ENCODE measurements at regions not wholly inside any gene's neighbourhood (a gene's known extent, or its start where the extent isn't known, plus 50 kb on each side); places are given as distances from the start of the nearest gene placed in this dataset.

DNA sequence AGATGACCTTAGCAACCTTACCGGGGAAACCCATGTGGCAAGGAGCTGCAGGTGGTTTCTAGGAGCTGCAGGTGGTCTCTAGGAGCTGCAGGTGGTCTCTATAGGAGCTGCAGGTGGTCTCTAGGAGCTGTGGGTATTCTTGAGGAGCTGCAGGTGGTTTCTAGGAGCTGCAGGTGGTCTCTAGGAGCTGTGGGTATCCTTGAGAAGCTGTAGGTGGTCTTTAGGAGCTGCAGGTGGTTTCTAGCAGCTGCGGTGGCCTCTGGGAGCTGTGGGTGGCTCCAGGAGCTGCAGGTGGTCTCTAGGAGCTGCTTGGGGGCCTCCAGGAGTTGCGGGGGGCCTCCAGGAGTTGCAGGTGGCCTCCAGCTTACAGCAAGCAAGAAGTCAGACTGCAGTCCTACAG lies 997.5 kb downstream of the TBC1D22A start:
- Histone ChIP-seq H3K27ac (no peak overlapping the region), H3K4me3 (no peak overlapping the region), H3K4me1 (replicated peaks in 1 of 2) (no peaks in the 10 kb centered on the region)
- ATAC-seq (replicated peaks in 6 of 8): no peak
- in situ Hi-C loops (cut with MboI; ENCODE audit: low pct_unique_long_range_greater_than_20kb in 2 of 9, low sequenced_read_pairs in 9 of 9, unreplicated experiment in 9 of 9): no loop called here
- WGBS, 10 experiments: 40 to 92% (median 40%) methylated on average over 1 to 2 of the region's 3 CpGs; no CpG with 5 or more reads in 7 of the 10 experiments

- WGBS, 10 experiments: 0 to 80% (median 38%) methylated on average over 1 to 3 of the region's 3 CpGs; no CpG with 5 or more reads in 4 of the 10 experiments
- Histone ChIP-seq H3K4me3 (no peak overlapping the region), H3K27ac (no peak overlapping the region), H3K4me1 (replicated peaks in 1 of 2) (no peaks in the 10 kb centered on the region)
- ATAC-seq (replicated peaks in 6 of 8): no peak
- in situ Hi-C loops (cut with MboI; ENCODE audit: low pct_unique_long_range_greater_than_20kb in 2 of 9, low sequenced_read_pairs in 9 of 9, unreplicated experiment in 9 of 9): no loop called here
Measured at GRCh38 chr22:47757741-47758140, 995.3 kb downstream of the TBC1D22A start.

- no peaks in the 10 kb centered on the region for H3K4me1 ChIP-seq (replicated peaks in 1 of 2)
- ATAC-seq (replicated peaks in 6 of 8): no peak
- no peak overlapping the region for H3K27ac ChIP-seq
- WGBS, 10 experiments: 25 to 100% (median 45%) methylated on average over 1 to 3 of the region's 3 CpGs; no CpG with 5 or more reads in 1 of the 10 experiments
- in situ Hi-C loops (cut with MboI; ENCODE audit: low pct_unique_long_range_greater_than_20kb in 2 of 9, low sequenced_read_pairs in 9 of 9, unreplicated experiment in 9 of 9): no loop called here
- no peak overlapping the region for H3K4me3 ChIP-seq
Measured at GRCh38 chr22:47750086-47750485, 987.6 kb downstream of the TBC1D22A start.

DNA sequence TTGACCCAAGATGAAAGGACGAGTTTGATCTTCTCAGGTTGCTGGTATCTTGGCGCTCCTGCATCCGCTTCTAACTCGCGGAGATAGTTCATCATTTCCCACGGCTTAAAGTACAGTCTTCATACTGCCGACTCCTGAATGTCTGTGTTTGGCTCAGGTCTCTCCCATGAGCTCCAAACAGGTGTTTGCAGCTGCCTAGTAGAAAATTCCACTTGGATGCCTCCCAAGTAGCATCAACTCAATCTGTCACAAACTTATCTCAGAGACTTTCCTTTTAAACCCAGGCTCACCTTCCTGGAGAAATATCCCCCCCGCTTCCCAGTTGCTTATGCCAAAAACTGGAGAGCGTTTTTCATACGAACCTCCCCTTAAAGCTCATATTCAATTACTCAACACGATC lies 986.5 kb downstream of the TBC1D22A start:
- no peak overlapping the region for H3K27ac ChIP-seq
- no peak for ATAC-seq (replicated peaks in 6 of 8)
- no peak overlapping the region for H3K4me3 ChIP-seq
- WGBS, 10 experiments: 0 to 90% (median 49%) methylated on average over 1 to 11 of the region's 11 CpGs
- in situ Hi-C loops (cut with MboI; ENCODE audit: low pct_unique_long_range_greater_than_20kb in 2 of 9, low sequenced_read_pairs in 9 of 9, unreplicated experiment in 9 of 9): no loop called here
- H3K4me1 ChIP-seq (replicated peaks in 1 of 2): no peaks in the 10 kb centered on the region

DNA sequence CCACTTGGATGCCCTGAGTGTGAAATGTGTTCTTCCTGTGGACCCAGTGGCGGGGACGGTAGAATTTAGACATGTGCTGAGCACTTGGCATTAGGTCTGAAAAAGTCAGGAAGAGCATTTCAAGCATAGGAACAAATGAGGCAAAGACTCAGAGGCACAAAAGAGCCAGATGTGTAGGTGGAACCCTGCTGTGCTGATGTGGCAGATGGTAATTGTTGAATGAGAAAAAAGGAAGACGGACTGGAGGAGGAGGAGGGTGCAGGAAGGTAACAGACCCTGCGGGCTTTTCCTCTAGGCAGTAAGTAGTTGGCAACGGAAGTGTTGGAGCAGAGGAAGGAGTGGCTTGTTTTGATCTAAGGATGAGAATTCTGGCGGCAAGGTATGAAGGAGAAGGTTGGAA lies 985.8 kb downstream of the TBC1D22A start:
- no peak overlapping the region for H3K4me3 ChIP-seq
- 15 to 80% (median 32%) methylated on average over 1 to 6 of the region's 6 CpGs for WGBS, 10 experiments
- no peak for ATAC-seq (replicated peaks in 6 of 8)
- H3K27ac ChIP-seq: no peak overlapping the region
- H3K4me1 ChIP-seq (replicated peaks in 1 of 2): no peaks in the 10 kb centered on the region
- in situ Hi-C loops (cut with MboI; ENCODE audit: low pct_unique_long_range_greater_than_20kb in 2 of 9, low sequenced_read_pairs in 9 of 9, unreplicated experiment in 9 of 9): no loop called here

DNA sequence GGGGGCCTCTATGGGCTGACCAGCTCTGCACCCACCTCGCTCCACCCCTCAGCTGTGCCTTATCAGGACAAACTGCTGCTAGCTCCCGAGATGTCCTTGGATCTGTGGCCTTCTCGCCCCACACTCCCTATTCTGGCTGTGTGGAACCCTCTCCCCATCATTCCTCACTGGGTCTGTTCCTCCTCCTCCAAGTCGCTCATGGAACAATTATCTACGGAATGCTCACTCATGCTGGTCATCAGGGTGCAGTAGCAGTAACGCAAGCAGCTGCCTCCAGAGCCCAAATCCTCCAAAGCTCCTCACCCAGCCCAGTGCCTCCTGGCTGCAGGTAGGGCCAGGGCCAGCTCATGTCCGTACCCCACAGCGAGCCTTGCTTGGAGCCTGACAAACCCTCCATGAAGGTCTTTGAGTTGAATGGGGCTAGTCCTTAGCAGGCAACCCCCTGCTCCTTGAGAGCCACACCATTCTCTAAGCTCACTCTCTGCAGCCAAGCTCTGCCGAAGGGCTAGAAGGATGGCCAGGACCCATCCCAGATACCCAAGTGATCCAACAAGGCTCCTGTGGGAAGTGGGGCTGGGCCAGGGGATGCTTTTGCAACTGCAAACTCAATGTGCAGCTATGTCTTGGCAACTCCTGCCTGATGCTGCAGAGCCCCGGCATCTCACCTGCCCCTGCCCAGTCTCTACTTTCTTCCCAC lies 977.8 kb downstream of the TBC1D22A start:
- Histone ChIP-seq H3K4me1 (replicated peaks in 1 of 2) (no peaks in the 10 kb centered on the region), H3K27ac (no peak overlapping the region), H3K4me3 (no peak overlapping the region)
- no peak for ATAC-seq (replicated peaks in 6 of 8)
- in situ Hi-C loops (cut with MboI; ENCODE audit: low pct_unique_long_range_greater_than_20kb in 2 of 9, low sequenced_read_pairs in 9 of 9, unreplicated experiment in 9 of 9): no loop called here
- WGBS, 10 experiments: 0 to 100% (median 60%) methylated on average over 1 to 5 of the region's 10 CpGs; no CpG with 5 or more reads in 3 of the 10 experiments

- Histone ChIP-seq H3K4me1 (replicated peaks in 1 of 2) (no peaks in the 10 kb centered on the region), H3K27ac (no peak overlapping the region), H3K4me3 (no peak overlapping the region)
- WGBS, 10 experiments: 63 to 100% (median 66%) methylated on average over 3 to 9 of the region's 16 CpGs; no CpG with 5 or more reads in 7 of the 10 experiments
- ATAC-seq (replicated peaks in 6 of 8): no peak
- in situ Hi-C loops (cut with MboI; ENCODE audit: low pct_unique_long_range_greater_than_20kb in 2 of 9, low sequenced_read_pairs in 9 of 9, unreplicated experiment in 9 of 9): no loop called here
Measured at GRCh38 chr22:47739291-47740015, 977.0 kb downstream of the TBC1D22A start.

GRCh38 chr22:47738472-47739013 lies 976.1 kb downstream of the TBC1D22A start:
- in situ Hi-C loops (cut with MboI; ENCODE audit: low pct_unique_long_range_greater_than_20kb in 2 of 9, low sequenced_read_pairs in 9 of 9, unreplicated experiment in 9 of 9): no loop called here
- H3K4me3 ChIP-seq: no peak overlapping the region
- ATAC-seq (replicated peaks in 6 of 8): no peak
- no peak overlapping the region for H3K27ac ChIP-seq
- H3K4me1 ChIP-seq (replicated peaks in 1 of 2): no peaks in the 10 kb centered on the region
- WGBS, 10 experiments: 10 to 74% (median 31%) methylated on average over 1 to 7 of the region's 8 CpGs; no CpG with 5 or more reads in 2 of the 10 experiments

DNA sequence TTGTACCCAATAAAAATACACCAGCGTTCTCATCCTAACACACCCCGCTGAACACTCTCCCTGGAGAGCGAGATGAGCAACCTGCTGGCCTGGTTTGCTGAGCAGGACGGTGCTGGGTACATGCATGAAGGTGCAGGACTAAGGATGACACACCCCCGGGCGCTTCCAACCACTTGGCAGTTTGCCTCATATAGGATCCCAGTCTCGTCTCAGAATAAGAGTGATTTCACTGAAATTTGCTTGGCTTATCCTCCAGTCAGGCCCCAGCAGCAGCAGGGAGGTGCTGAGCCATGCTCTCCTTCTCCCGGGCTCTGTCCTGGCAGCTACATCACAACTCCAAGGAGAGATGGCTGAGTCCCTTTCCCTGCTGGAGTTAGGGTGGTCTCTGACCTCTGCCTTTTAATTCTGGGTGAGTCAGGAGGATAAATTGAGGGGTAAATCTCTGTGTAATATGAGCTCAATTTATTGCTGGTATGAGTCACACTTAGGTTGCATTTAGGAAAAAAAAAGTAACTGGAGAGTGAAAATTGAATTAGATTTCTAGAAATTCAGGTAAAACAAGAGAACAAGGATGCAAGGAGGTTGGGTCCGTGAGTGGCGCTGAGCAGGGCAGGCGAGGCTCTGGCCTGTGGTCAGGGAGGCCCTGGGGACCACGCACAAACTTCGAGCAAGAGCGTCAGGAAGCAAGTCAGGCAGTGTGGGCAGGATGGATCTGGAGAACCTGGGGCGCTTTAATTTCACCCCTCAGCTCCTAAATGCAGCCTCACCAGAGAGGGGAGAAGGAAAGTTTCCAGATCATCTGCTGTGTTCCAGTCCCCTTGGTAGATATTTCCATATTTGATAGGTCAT lies 974.0 kb downstream of the TBC1D22A start:
- no peak overlapping the region for H3K4me3 ChIP-seq
- no peaks in the 10 kb centered on the region for H3K4me1 ChIP-seq (replicated peaks in 1 of 2)
- H3K27ac ChIP-seq: no peak overlapping the region
- ATAC-seq (replicated peaks in 6 of 8): peak in 1 of 8 experiments; percentile 93
- in situ Hi-C loops (cut with MboI; ENCODE audit: low pct_unique_long_range_greater_than_20kb in 2 of 9, low sequenced_read_pairs in 9 of 9, unreplicated experiment in 9 of 9): no loop called here
- WGBS, 10 experiments: 0 to 90% (median 43%) methylated on average over 1 to 10 of the region's 15 CpGs

DNA sequence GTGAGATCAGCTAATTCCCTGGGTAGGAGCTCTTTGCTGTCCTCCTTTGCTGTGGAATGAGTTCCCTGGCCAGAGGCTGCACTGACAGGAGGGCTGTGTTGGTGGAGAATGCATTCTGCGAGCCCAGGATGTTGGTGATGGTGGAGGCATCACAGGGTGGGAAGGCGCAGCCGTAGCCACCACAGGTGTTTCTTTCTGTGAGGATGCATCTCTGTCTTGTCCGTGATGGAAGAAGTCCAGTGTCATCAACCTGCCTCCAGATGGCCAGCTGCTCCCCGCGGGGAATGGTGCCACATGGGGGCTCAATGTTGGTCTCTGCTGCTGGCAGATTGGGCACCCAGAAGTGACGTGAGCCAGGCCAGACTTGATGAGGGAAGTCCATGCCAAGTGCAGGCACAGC lies 972.1 kb downstream of the TBC1D22A start:
- H3K4me3 ChIP-seq: no peak overlapping the region
- 0 to 70% (median 50%) methylated on average over 1 to 4 of the region's 7 CpGs; no CpG with 5 or more reads in 5 of the 10 experiments for WGBS, 10 experiments
- H3K27ac ChIP-seq: no peak overlapping the region
- ATAC-seq (replicated peaks in 6 of 8): no peak
- in situ Hi-C loops (cut with MboI; ENCODE audit: low pct_unique_long_range_greater_than_20kb in 2 of 9, low sequenced_read_pairs in 9 of 9, unreplicated experiment in 9 of 9): no loop called here
- no peaks in the 10 kb centered on the region for H3K4me1 ChIP-seq (replicated peaks in 1 of 2)

- 0 to 70% (median 17%) methylated on average over 1 of the region's 1 CpG; no CpG with 5 or more reads in 3 of the 10 experiments for WGBS, 10 experiments
Measured at GRCh38 chr22:47727641-47728040, 965.2 kb downstream of the TBC1D22A start.

GRCh38 chr22:47724751-47725150 lies 962.3 kb downstream of the TBC1D22A start:
- 0 to 100% (median 55%) methylated on average over 1 to 2 of the region's 2 CpGs; no CpG with 5 or more reads in 2 of the 10 experiments for WGBS, 10 experiments
- in situ Hi-C loops (cut with MboI; ENCODE audit: low pct_unique_long_range_greater_than_20kb in 2 of 9, low sequenced_read_pairs in 9 of 9, unreplicated experiment in 9 of 9): no loop called here
- H3K4me3 ChIP-seq: no peak overlapping the region
- H3K4me1 ChIP-seq (replicated peaks in 1 of 2): no peaks in the 10 kb centered on the region
- no peak overlapping the region for H3K27ac ChIP-seq
- no peak for ATAC-seq (replicated peaks in 6 of 8)

More at GRCh38 chr22:47727641-47728040, 965.2 kb downstream of the TBC1D22A start:
- Histone ChIP-seq H3K4me3 (no peak overlapping the region), H3K27ac (no peak overlapping the region), H3K4me1 (replicated peaks in 1 of 2) (no peaks in the 10 kb centered on the region)
- in situ Hi-C loops (cut with MboI; ENCODE audit: low pct_unique_long_range_greater_than_20kb in 2 of 9, low sequenced_read_pairs in 9 of 9, unreplicated experiment in 9 of 9): no loop called here
- ATAC-seq (replicated peaks in 6 of 8): no peak

- no peak for ATAC-seq (replicated peaks in 6 of 8)
- 0 to 90% (median 30%) methylated on average over 1 to 5 of the region's 5 CpGs; no CpG with 5 or more reads in 2 of the 10 experiments for WGBS, 10 experiments
- in situ Hi-C loops (cut with MboI; ENCODE audit: low pct_unique_long_range_greater_than_20kb in 2 of 9, low sequenced_read_pairs in 9 of 9, unreplicated experiment in 9 of 9): no loop called here
Measured at GRCh38 chr22:47724030-47724429, 961.6 kb downstream of the TBC1D22A start.

More at GRCh38 chr22:47724030-47724429, 961.6 kb downstream of the TBC1D22A start:
- H3K4me3 ChIP-seq: no peak overlapping the region
- no peak overlapping the region for H3K27ac ChIP-seq
- no peaks in the 10 kb centered on the region for H3K4me1 ChIP-seq (replicated peaks in 1 of 2)
